Colonic mucosa (tissue), 4 donors: ENCODE measurements at regions not wholly inside any gene's neighbourhood (a gene's known extent, or its start where the extent isn't known, plus 50 kb on each side); places are given as distances from the start of the nearest gene placed in this dataset.

Experiments used
- DNase-seq: peaks from one replicate; pipeline ENCODE4 v3.0.0-alpha.2; 2020
- H3K27ac ChIP-seq: fragments of 200-600 bp; one replicate; pipeline ENCODE4 v1.8.0; 2021
- H3K27me3 ChIP-seq: fragments of 200-600 bp; one replicate; pipeline ENCODE4 v1.8.0; 2021
- H3K36me3 ChIP-seq: fragments of 200-600 bp; one replicate; pipeline ENCODE4 v1.8.0; 2021
- H3K4me1 ChIP-seq: fragments of 200-600 bp; one replicate; pipeline ENCODE4 v1.8.0; 2021; ENCODE audit warnings: mild to moderate bottlenecking
- H3K4me3 ChIP-seq: fragments of 200-600 bp; one replicate; pipeline ENCODE4 v1.8.0; 2021
- H3K9ac ChIP-seq, 2 donors: one replicate each; pipeline ENCODE4 v1.7.0; 2013; ENCODE audit warnings: control low read depth in 2 of 2, low read depth in 2 of 2, low read length in 2 of 2
- H3K9me3 ChIP-seq: fragments of 200-600 bp; one replicate; pipeline ENCODE4 v1.8.0; 2021
- CTCF ChIP-seq: fragments of 200-600 bp; IDR thresholded peaks from one replicate; pipeline ENCODE4 v1.8.0; 2022; ENCODE audit warnings: antibody characterized with exemption, mild to moderate bottlenecking
- intact Hi-C: fragments of 100-400 bp; cut with DNase I; formaldehyde crosslinking; loops from one replicate; pipeline ENCODE4 v1.14.1; 2022
- donor health status: healthy.
- donor health status: DM: no; HTN: no; CAD: no.
- donor health status: DM: no; HTN: no; CAD: no.

- no peaks in the 10 kb centered on the region for H3K36me3 ChIP-seq
These were observed 210.4 kb upstream of the ARX start for GRCh38 chrX:25226151-25226550.

GRCh38 chrX:25219480-25219879 is 203.7 kb upstream of the ARX start:
- Histone ChIP-seq H3K36me3 (no peaks in the 10 kb centered on the region), H3K27me3 (no peaks in the 10 kb centered on the region), H3K27ac (no peak overlapping the region), H3K9ac (no peak overlapping the region), H3K4me3 (no peak overlapping the region), H3K9me3 (no peaks in the 10 kb centered on the region), H3K4me1 (no peaks in the 10 kb centered on the region)
- DNase-seq, result no peak
- intact Hi-C loops, result no loop called here
- no peak for TF ChIP-seq CTCF

More at GRCh38 chrX:25226151-25226550, 210.4 kb upstream of the ARX start:
- H3K4me3 ChIP-seq, result no peak overlapping the region
- no peaks in the 10 kb centered on the region for H3K4me1 ChIP-seq
- no peak overlapping the region for H3K27ac ChIP-seq
- TF ChIP-seq CTCF, result no peak
- no peak overlapping the region for H3K9ac ChIP-seq
- no peak for DNase-seq
- H3K9me3 ChIP-seq, result no peaks in the 10 kb centered on the region
- no peaks in the 10 kb centered on the region for H3K27me3 ChIP-seq
- intact Hi-C loops, result no loop called here

- Histone ChIP-seq H3K27ac (no peak overlapping the region), H3K9ac (no peak overlapping the region), H3K27me3 (peaks cover 3% of the 10 kb centered on the region), H3K36me3 (no peaks in the 10 kb centered on the region), H3K4me1 (no peaks in the 10 kb centered on the region), H3K4me3 (no peak overlapping the region), H3K9me3 (no peaks in the 10 kb centered on the region)
- intact Hi-C loops, result no loop called here
- TF ChIP-seq CTCF, result no peak
- no peak for DNase-seq
These were observed 197.8 kb upstream of the ARX start for GRCh38 chrX:25213611-25214010.

- H3K9ac ChIP-seq, result no peak overlapping the region
- intact Hi-C loops, result no loop called here
- no peaks in the 10 kb centered on the region for H3K36me3 ChIP-seq
- peaks cover 3% of the 10 kb centered on the region for H3K27me3 ChIP-seq
- no peak for DNase-seq
- H3K4me3 ChIP-seq, result no peak overlapping the region
- H3K4me1 ChIP-seq, result no peaks in the 10 kb centered on the region
- H3K27ac ChIP-seq, result no peak overlapping the region
- TF ChIP-seq CTCF, result no peak
- H3K9me3 ChIP-seq, result no peaks in the 10 kb centered on the region
These were observed 192.2 kb upstream of the ARX start for GRCh38 chrX:25207803-25208475.

GRCh38 chrX:25206778-25207177 is 191.0 kb upstream of the ARX start:
- H3K9me3 ChIP-seq, result no peaks in the 10 kb centered on the region
- H3K4me3 ChIP-seq, result no peak overlapping the region
- H3K27ac ChIP-seq, result no peak overlapping the region
- no peak overlapping the region for H3K9ac ChIP-seq
- no peaks in the 10 kb centered on the region for H3K36me3 ChIP-seq
- H3K4me1 ChIP-seq, result no peaks in the 10 kb centered on the region
- no peak for TF ChIP-seq CTCF
- no peak for DNase-seq
- intact Hi-C loops, result no loop called here
- no peaks in the 10 kb centered on the region for H3K27me3 ChIP-seq
